H1 (cell line): ENCODE measurements at regions not wholly inside any gene's neighbourhood (a gene's known extent, or its start where the extent isn't known, plus 50 kb on each side); places are given as distances from the start of the nearest gene placed in this dataset.
A peak's percentile ranks its signal among the peaks of the same experiment; 100 is the strongest.

Experiments used
- CTCF ChIA-PET: fragments of 300-600 bp; sonication (Branson Sonifier 250); formaldehyde crosslinking; loops from one replicate; lab custom pipeline; 2021; ENCODE audit not compliant: partially characterized antibody; lab: Charles Lee
- POLR2A ChIA-PET: fragments of 300-600 bp; sonication (Branson Sonifier 250); formaldehyde crosslinking; loops from one replicate; lab custom pipeline; 2021; ENCODE audit warnings: inconsistent platforms; ENCODE audit not compliant: partially characterized antibody; lab: Charles Lee
- DNase-seq, 2 experiments: peaks; one replicate each; pipeline versions ENCODE4 v3.0.0 to v3.0.0-alpha.2; 2010 to 2022; ENCODE audit warnings: low spot score in 2 of 2, low read depth in 1 of 2, mixed read lengths in 1 of 2
- FAIRE-seq: peaks from 2 replicates; lab custom pipeline; 2011; peaks lifted over from hg19 to GRCh38; lab: Jason Lieb, UNC
- H2AFZ ChIP-seq: 2 replicates; pipeline ENCODE4 v1.8.1; 2012; ENCODE audit warnings: low read length, inconsistent platforms
- H2AK5ac ChIP-seq: 2 replicates; pipeline ENCODE4 v1.6.1; 2013; ENCODE audit warnings: low read depth, low read length
- H2BK120ac ChIP-seq: replicated peaks from 2 replicates; pipeline ENCODE3; 2013; ENCODE audit warnings: low read depth, low read length, inconsistent platforms
- H2BK12ac ChIP-seq: 2 replicates; pipeline ENCODE4 v1.6.1; 2013; ENCODE audit warnings: low read depth, low read length
- H2BK15ac ChIP-seq: 2 replicates; pipeline ENCODE4 v1.6.1; 2013; ENCODE audit warnings: low read length
- H2BK20ac ChIP-seq: 2 replicates; pipeline ENCODE4 v1.6.1; 2013; ENCODE audit warnings: low read length
- H2BK5ac ChIP-seq: 2 replicates; pipeline ENCODE4 v1.6.1; 2013; ENCODE audit warnings: low read depth, low read length
- H3K14ac ChIP-seq: 2 replicates; pipeline ENCODE4 v1.6.1; 2013; ENCODE audit warnings: inconsistent platforms; ENCODE audit not compliant: insufficient read length
- H3K18ac ChIP-seq: 2 replicates; pipeline ENCODE4 v1.6.1; 2013; ENCODE audit warnings: low read length; ENCODE audit errors: extremely low read depth
- H3K23ac ChIP-seq: 2 replicates; pipeline ENCODE4 v1.6.1; 2013; ENCODE audit warnings: inconsistent platforms; ENCODE audit not compliant: insufficient read length
- H3K23me2 ChIP-seq: 2 replicates; pipeline ENCODE4 v1.6.1; 2013; ENCODE audit warnings: low read depth, low read length
- H3K27ac ChIP-seq: 2 replicates; pipeline ENCODE4 v1.6.1; 2011; ENCODE audit warnings: low read depth, low read length, inconsistent platforms
- H3K27me3 ChIP-seq, 4 experiments: replicated peaks in 1 of 4; 1 replicate in 1 of 4; 2 replicates in 3 of 4; pipeline versions ENCODE4 v1.6.1 to v1.8.1; 2011 to 2013; ENCODE audit warnings: low read length in 3 of 4, mild to moderate bottlenecking in 3 of 4, inconsistent platforms in 2 of 4, mixed read lengths in 2 of 4, moderate library complexity in 1 of 4; ENCODE audit not compliant: control insufficient read depth in 3 of 4, insufficient read depth in 3 of 4; ENCODE audit errors: extremely low read depth in 1 of 4
- H3K36me3 ChIP-seq, 4 experiments: 2 replicates each; pipeline versions ENCODE4 v1.6.1 to v1.8.1; 2011 to 2013; ENCODE audit warnings: mild to moderate bottlenecking in 4 of 4, low read length in 3 of 4, moderate library complexity in 2 of 4, control low read depth in 1 of 4, inconsistent platforms in 1 of 4; ENCODE audit not compliant: insufficient read depth in 4 of 4, control insufficient read depth in 2 of 4
- H3K4ac ChIP-seq: replicated peaks from 2 replicates; pipeline ENCODE3; 2013; ENCODE audit warnings: low read length, low read depth, mixed read lengths, inconsistent platforms; ENCODE audit not compliant: insufficient read length
- H3K4me1 ChIP-seq, 4 experiments: replicated peaks in 1 of 4; 1 replicate in 1 of 4; 2 replicates in 3 of 4; pipeline versions ENCODE4 v1.6.1 to v1.8.1; 2011 to 2013; ENCODE audit warnings: low read length in 3 of 4, inconsistent platforms in 2 of 4, mixed read lengths in 1 of 4; ENCODE audit not compliant: insufficient read depth in 4 of 4, control insufficient read depth in 3 of 4
- H3K4me2 ChIP-seq, 2 experiments: 2 replicates each; pipeline versions ENCODE4 v1.6.1 to v1.8.1; 2011 to 2013; ENCODE audit warnings: low read depth in 2 of 2, low read length in 2 of 2, control low read depth in 1 of 2, inconsistent platforms in 1 of 2, mild to moderate bottlenecking in 1 of 2; ENCODE audit not compliant: insufficient read depth in 1 of 2
- H3K4me3 ChIP-seq, 4 experiments: fragments of 200-600, 300-600 bp in 1 of 4; sonication (generic), shearing (Covaris generic), sonication (Bioruptor Twin) in 1 of 4; 2 replicates each; pipeline versions ENCODE4 v1.5.1 to v1.8.1; 2011 to 2016; ENCODE audit warnings: low read length in 4 of 4, low read depth in 3 of 4, control low read depth in 2 of 4, inconsistent platforms in 2 of 4, mild to moderate bottlenecking in 2 of 4, mixed read lengths in 1 of 4, moderate library complexity in 1 of 4; ENCODE audit not compliant: insufficient read depth in 2 of 4; ENCODE audit errors: extremely low read depth in 1 of 4
- H3K56ac ChIP-seq: replicated peaks from 2 replicates; pipeline ENCODE3; 2013; ENCODE audit warnings: low read depth, mild to moderate bottlenecking, mixed read lengths, low read length, inconsistent platforms; ENCODE audit not compliant: insufficient read length
- H3K79me1 ChIP-seq: 2 replicates; pipeline ENCODE4 v1.6.1; 2013; ENCODE audit warnings: low read depth, low read length, control low read depth
- H3K79me2 ChIP-seq, 2 experiments: 2 replicates each; pipeline versions ENCODE4 v1.6.1 to v1.8.1; 2012 to 2013; ENCODE audit warnings: low read length in 2 of 2, mild to moderate bottlenecking in 2 of 2, inconsistent platforms in 1 of 2; ENCODE audit not compliant: insufficient read depth in 2 of 2, control insufficient read depth in 1 of 2
- H3K9ac ChIP-seq, 4 experiments: replicated peaks in 1 of 4; 1 replicate in 1 of 4; 2 replicates in 3 of 4; pipeline versions ENCODE4 v1.6.1 to v1.8.1; 2011 to 2013; ENCODE audit warnings: low read depth in 3 of 4, low read length in 3 of 4, control low read depth in 2 of 4, mild to moderate bottlenecking in 2 of 4, moderate library complexity in 2 of 4, inconsistent platforms in 1 of 4; ENCODE audit errors: extremely low read depth in 1 of 4
- H3K9me3 ChIP-seq, 2 experiments: 2 replicates each; pipeline versions ENCODE4 v1.6.1 to v1.8.1; 2012 to 2013; ENCODE audit warnings: mild to moderate bottlenecking in 2 of 2, moderate library complexity in 2 of 2, control low read depth in 1 of 2, inconsistent platforms in 1 of 2, low read depth in 1 of 2, low read length in 1 of 2, mixed read lengths in 1 of 2; ENCODE audit not compliant: insufficient read depth in 2 of 2
- H4K20me1 ChIP-seq, 2 experiments: replicated peaks in 1 of 2; 2 replicates each; pipeline versions ENCODE3 to v1.8.1; 2011 to 2013; ENCODE audit warnings: inconsistent platforms in 2 of 2, low read length in 2 of 2, mild to moderate bottlenecking in 1 of 2; ENCODE audit not compliant: insufficient read depth in 2 of 2, control insufficient read depth in 1 of 2
- H4K5ac ChIP-seq: 2 replicates; pipeline ENCODE4 v1.6.1; 2013; ENCODE audit warnings: low read length, low read depth, mixed read lengths, inconsistent platforms; ENCODE audit not compliant: insufficient read length
- H4K8ac ChIP-seq: 2 replicates; pipeline ENCODE4 v1.8.0; 2013; ENCODE audit warnings: mild to moderate bottlenecking, moderate library complexity, low read length, inconsistent platforms; ENCODE audit not compliant: insufficient read depth; ENCODE audit errors: extremely low read depth
- H4K91ac ChIP-seq: replicated peaks from 2 replicates; pipeline ENCODE3; 2013; ENCODE audit warnings: low read length, mixed read lengths, inconsistent platforms; ENCODE audit not compliant: insufficient read length
- NANOG ChIP-seq: IDR thresholded peaks from 2 replicates; pipeline ENCODE4 v1.6.1; 2011; ENCODE audit warnings: low read length, low read depth, mild to moderate bottlenecking, inconsistent platforms; ENCODE audit not compliant: insufficient read depth, poor library complexity, severe bottlenecking
- SP4 ChIP-seq: IDR thresholded peaks from 2 replicates; pipeline ENCODE4 v1.6.1; 2012; ENCODE audit warnings: low read length, inconsistent platforms
- TCF12 ChIP-seq: IDR thresholded peaks from 2 replicates; pipeline ENCODE4 v1.6.1; 2011; ENCODE audit warnings: low read depth, mild to moderate bottlenecking, low read length
- WGBS, 2 experiments: shearing (Covaris generic) in 1 of 2; methylation state at CpG; one replicate each; pipeline versions ENCODE4 v1.1.6 to v1.1.7; 2013 to 2015; ENCODE audit warnings: low lambda C conversion rate in 2 of 2, mixed read lengths in 2 of 2, inconsistent platforms in 1 of 2, low coverage in 1 of 2, missing lambda C conversion rate in 1 of 2; ENCODE audit not compliant: insufficient replicate concordance in 2 of 2, insufficient coverage in 1 of 2, insufficient read length in 1 of 2; ENCODE audit errors: extremely low coverage in 1 of 2, missing lambda C conversion rate in 1 of 2; 5-methylcytosine and 5-hydroxymethylcytosine counted together

DNA sequence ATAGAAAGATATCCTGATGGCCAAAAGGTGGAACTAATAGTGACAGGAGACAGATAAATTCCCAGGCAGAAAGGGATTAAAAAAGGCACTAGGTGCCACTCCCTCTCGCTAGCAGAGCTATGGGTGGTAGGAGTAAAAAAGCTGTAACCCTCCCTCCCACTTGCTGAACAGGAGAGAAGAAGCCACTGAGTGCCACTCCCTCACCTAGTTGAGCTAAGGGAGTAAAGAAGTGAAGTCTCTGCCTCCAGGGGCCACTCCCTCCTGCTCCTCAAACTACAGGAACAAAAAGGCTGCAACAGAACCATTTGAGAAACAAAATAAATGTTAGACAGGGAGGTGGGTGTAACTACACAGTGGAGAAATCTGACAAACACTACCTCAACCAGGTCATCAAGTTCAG, 276.2 kb upstream of the EPHA6 start:
- Histone ChIP-seq H3K36me3 (no peaks in the 10 kb centered on the region), H3K9me3 (no peaks in the 10 kb centered on the region), H3K56ac (no peak overlapping the region), H3K18ac (no peak overlapping the region), H2BK12ac (no peak overlapping the region), H4K20me1 (no peaks in the 10 kb centered on the region), H3K4me1 (no peaks in the 10 kb centered on the region), H3K9ac (no peak overlapping the region), H4K91ac (no peak overlapping the region), H3K27me3 (no peaks in the 10 kb centered on the region), H3K79me1 (no peaks in the 10 kb centered on the region), H4K8ac (no peak overlapping the region), H3K4me3 (no peak overlapping the region), H2AFZ (peak overlapping the region; percentile 34; the same call in 1 of the 2 replicates), H3K14ac (no peak overlapping the region), H2AK5ac (no peak overlapping the region), H4K5ac (no peak overlapping the region), H3K23ac (no peak overlapping the region), H2BK120ac (no peak overlapping the region), H3K4ac (no peak overlapping the region), H3K79me2 (no peaks in the 10 kb centered on the region), H2BK5ac (no peak overlapping the region), H3K27ac (no peak overlapping the region), H2BK20ac (no peak overlapping the region), H3K4me2 (no peak overlapping the region), H2BK15ac (no peak overlapping the region), H3K23me2 (no peaks in the 10 kb centered on the region)
- 86% methylated on average over 1 of the region's 1 CpG; no CpG with 5 or more reads in 1 of the 2 experiments for WGBS, 2 experiments
- FAIRE-seq (no peak), DNase-seq (no peak)
- CTCF ChIA-PET = no interaction called here
- POLR2A ChIA-PET = no interaction called here
- TF ChIP-seq TCF12 (no peak), SP4 (no peak), NANOG (no peak)
